Motor neuron (in vitro differentiated cells): ENCODE measurements at regions not wholly inside any gene's neighbourhood (a gene's known extent, or its start where the extent isn't known, plus 50 kb on each side); places are given as distances from the start of the nearest gene placed in this dataset.

Source experiments
- ATAC-seq, 8 experiments: fragments of 200-7000 bp; cut with Tn5 transposase; replicated peaks in 6 of 8; 2 replicates each; pipeline ENCODE4 v1.8.0; 2021; ENCODE audit warnings: mild to moderate bottlenecking in 8 of 8, moderate library complexity in 8 of 8
- H3K27ac ChIP-seq, 2 donors: fragments of 250-450 bp; sonication (Bioruptor Pico); 2 replicates each; pipeline ENCODE4 v1.9.0; 2021; ENCODE audit warnings: antibody characterized with exemption in 2 of 2, mild to moderate bottlenecking in 2 of 2, moderate library complexity in 1 of 2
- H3K4me1 ChIP-seq, 2 donors: fragments of 250-450 bp; sonication (Bioruptor Pico); replicated peaks in 1 of 2; 2 replicates each; pipeline ENCODE4 v1.6.1; 2021; ENCODE audit warnings: antibody characterized with exemption in 2 of 2, mild to moderate bottlenecking in 2 of 2, moderate library complexity in 1 of 2
- H3K4me3 ChIP-seq, 5 donors: fragments of 250-450 bp; sonication (Bioruptor Pico); 2 replicates each; pipeline ENCODE4 v1.9.0; 2021; ENCODE audit warnings: antibody characterized with exemption in 5 of 5, mild to moderate bottlenecking in 5 of 5, moderate library complexity in 4 of 5
- WGBS, 10 experiments: fragments of 450-650 bp; shearing (Covaris generic); methylation state at CpG; one replicate each; pipeline ENCODE4 v1.0.0; 2022; 5-methylcytosine and 5-hydroxymethylcytosine counted together
- in situ Hi-C, 9 experiments: fragments of 400-800 bp; cut with MboI; loops; one replicate each; pipeline ENCODE4 v1.15.0; 2021; ENCODE audit warnings: low sequenced_read_pairs in 9 of 9, low pct_unique_long_range_greater_than_20kb in 2 of 9; ENCODE audit not compliant: unreplicated experiment in 9 of 9

DNA sequence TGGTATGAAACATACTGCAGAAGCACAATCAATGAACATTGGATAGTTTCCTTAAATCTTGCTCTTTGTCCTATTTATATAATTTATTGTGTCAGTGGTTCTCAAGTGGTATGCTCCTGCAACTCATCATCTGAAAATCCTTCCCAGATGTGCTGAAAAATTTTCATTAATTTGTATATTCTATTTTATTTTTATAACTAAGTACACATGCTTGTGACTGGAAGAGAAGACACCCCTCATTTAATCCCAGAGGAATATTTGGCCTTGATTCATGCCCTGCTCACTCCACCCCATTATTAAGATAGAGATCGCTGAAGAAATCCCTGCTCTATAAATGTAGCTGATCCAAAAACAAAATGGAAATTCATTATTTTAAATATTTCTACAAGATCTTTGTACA is 870.5 kb upstream of the CXADR start:
- Histone ChIP-seq H3K4me1 (no peaks in the 10 kb centered on the region), H3K27ac (no peak overlapping the region), H3K4me3 (no peak overlapping the region)
- in situ Hi-C loops = no loop called here
- ATAC-seq = peak in 2 of 8 experiments; percentile 56 to 93
- WGBS, 10 experiments = 0 to 100% (median 47%) methylated on average over 1 of the region's 1 CpG; no CpG with 5 or more reads in 2 of the 10 experiments

DNA sequence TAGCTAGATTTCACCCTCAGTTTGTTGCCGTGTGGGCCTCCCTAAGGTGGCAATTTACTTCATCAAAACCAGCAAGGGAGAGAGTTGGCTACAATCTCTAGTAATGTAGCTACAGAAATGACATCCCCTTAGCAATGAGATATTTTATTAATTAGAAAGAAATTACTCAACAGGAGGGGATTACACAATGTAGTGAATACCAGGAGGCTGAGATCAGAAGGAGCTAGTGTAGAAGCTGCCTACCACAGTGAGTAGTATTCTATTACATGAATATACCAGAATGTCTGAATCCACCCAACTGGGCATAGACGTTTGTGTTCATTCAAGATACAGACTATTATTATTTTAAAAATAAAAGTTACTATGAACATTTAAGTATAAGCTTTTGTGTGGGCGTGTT is 868.2 kb upstream of the CXADR start:
- H3K27ac ChIP-seq = no peak overlapping the region
- no peaks in the 10 kb centered on the region for H3K4me1 ChIP-seq
- no peak for ATAC-seq
- in situ Hi-C loops = no loop called here
- 43 to 100% (median 92%) methylated on average over 1 to 2 of the region's 3 CpGs for WGBS, 10 experiments
- no peak overlapping the region for H3K4me3 ChIP-seq

DNA sequence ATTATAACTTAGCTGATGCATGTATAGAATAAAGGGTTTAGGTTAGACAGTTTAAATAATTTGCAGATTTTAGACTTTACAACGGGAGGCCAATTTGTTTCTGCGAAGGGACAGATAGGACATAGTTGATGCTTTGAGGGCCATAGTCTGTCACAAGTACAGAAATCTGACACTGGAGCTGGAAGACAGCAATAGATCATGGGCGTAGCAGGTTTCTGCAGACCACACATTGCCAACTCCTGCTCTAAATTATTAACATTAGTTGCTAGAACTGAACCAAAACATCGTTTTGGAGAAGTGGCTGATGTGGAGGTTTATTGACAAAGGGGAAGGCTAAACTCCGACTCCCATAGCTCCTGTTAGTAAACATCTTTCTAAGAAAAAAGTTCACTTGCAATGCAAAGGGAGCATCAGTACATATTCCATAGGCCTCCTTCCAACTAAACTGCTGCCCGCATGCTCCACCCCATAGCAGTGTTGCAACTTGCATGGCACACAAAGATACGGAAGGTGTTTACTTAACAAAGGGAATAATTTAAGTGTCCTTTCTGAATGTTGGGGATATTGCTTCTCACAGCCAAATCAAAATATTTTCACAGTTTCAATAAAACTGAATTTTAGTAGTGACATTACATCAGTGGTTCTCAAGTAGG is 862.0 kb upstream of the CXADR start:
- Histone ChIP-seq H3K4me3 (no peak overlapping the region), H3K27ac (no peak overlapping the region), H3K4me1 (peaks cover 0 to 6% of the 10 kb centered on the region in 2 donors)
- 0 to 100% (median 78%) methylated on average over 1 to 7 of the region's 7 CpGs for WGBS, 10 experiments
- in situ Hi-C loops = no loop called here
- peak in 2 of 8 experiments; percentile 62 to 87 for ATAC-seq

DNA sequence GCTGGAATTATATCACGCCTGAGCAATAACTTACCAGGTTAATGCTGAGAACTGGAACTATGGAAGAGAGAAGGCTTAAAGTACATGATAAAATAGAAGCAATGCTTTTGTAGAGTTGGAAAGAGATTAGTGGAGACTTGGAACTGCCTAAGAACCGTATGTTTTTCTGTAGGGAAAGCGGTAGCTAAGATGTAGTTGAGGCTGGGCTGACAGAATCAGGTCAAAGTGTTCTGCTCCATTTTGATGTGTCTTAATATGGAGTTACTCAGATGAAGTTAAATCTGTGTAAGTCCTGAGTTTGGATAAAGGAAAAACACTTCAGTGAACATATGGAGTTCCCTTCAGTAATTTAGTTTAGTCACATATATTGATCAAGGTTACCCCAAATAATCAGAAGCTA is 860.9 kb upstream of the CXADR start:
- WGBS, 10 experiments = 71 to 100% (median 94%) methylated on average over 1 to 3 of the region's 3 CpGs
- H3K27ac ChIP-seq = no peak overlapping the region
- peaks cover 0 to 6% of the 10 kb centered on the region in 2 donors for H3K4me1 ChIP-seq
- in situ Hi-C loops = no loop called here
- no peak overlapping the region for H3K4me3 ChIP-seq
- ATAC-seq = no peak

DNA sequence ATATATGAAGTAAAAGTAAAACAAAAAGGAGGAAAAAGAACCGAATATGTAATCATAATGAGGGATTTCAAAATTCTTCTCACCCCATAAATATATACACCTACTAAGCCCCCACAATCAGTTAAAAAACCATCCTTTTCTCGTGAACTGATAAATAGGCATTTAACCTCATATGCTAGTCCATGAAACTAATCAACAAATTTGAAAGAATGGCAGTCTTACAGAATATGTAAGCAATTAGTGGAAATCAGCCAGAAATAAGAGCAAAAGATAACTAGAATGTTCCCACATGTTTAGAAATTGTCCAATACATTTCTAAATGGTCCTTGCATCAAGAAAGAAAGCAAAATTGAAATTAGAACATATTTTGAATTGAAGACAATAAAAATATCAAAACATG is 849.4 kb upstream of the CXADR start:
- H3K27ac ChIP-seq = no peak overlapping the region
- ATAC-seq = no peak
- no peaks in the 10 kb centered on the region for H3K4me1 ChIP-seq
- H3K4me3 ChIP-seq = no peak overlapping the region
- WGBS, 10 experiments = 0 to 100% (median 80%) methylated on average over 1 to 2 of the region's 2 CpGs
- in situ Hi-C loops = no loop called here

DNA sequence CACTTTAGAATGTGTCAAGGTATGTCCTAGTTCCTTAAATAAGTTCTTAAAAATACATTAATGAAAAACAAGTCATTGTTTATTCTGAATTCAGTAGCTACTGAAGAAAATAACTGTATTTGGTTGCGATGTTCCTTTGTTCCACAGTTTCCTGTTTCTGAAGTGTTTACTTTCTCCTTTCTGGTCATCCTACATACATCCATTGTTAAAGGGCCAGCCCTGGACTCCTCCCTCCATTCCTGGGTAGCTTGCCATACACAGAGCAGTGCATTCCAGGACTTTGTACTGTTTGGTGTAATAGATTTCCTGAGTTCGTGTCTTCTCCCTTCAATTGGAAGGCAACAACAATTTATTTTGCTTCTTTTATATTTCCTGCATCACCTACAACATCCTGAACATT is 845.4 kb upstream of the CXADR start:
- in situ Hi-C loops = no loop called here
- H3K4me3 ChIP-seq = no peak overlapping the region
- peaks cover 0 to 9% of the 10 kb centered on the region in 2 donors for H3K4me1 ChIP-seq
- no peak for ATAC-seq
- no peak overlapping the region for H3K27ac ChIP-seq
- WGBS, 10 experiments = 71 to 100% (median 93%) methylated on average over 1 to 2 of the region's 2 CpGs; no CpG with 5 or more reads in 2 of the 10 experiments

DNA sequence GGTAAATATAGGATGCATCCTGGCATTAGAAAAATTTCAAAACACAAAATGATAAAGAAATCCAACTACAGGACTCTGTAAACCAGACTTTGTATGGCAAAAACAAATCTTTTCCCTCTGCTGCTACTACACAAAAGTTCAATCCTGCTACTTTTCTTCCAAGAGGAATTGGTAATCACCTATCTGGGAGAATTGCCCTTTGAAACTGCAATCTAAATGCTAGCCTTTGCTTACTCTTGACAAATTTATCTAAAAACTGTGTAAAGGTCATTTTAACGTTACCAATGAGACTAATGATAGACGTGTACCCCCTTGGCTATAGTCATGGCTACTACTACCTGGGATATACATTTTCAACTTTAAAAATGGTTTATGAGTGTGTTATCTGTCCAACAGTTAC is 837.9 kb upstream of the CXADR start:
- no peak overlapping the region for H3K4me3 ChIP-seq
- H3K27ac ChIP-seq = no peak overlapping the region
- in situ Hi-C loops = no loop called here
- peaks cover 0 to 9% of the 10 kb centered on the region in 2 donors for H3K4me1 ChIP-seq
- ATAC-seq = no peak
- WGBS, 10 experiments = 20 to 100% (median 86%) methylated on average over 1 to 2 of the region's 2 CpGs; no CpG with 5 or more reads in 3 of the 10 experiments

DNA sequence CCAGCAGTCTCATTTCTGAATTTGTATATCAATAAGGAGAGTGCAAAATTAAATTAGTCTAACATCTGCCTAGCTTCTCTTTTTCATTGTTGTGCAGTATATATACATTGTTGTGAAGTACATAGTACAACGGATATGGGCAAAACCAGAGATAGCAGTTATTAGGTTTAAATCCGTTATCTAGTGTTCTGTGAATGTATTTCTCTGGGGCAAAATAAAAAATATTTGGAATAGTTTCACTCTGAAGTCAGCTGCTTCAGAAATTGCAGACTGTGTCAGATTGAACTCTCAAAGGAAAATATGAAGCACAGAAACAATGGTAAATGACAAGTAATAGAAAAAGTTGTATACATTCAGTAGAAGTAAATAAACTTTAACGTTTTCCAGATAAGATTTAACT is 836.5 kb upstream of the CXADR start:
- in situ Hi-C loops = no loop called here
- WGBS, 10 experiments = 33 to 90% (median 72%) methylated on average over 2 to 3 of the region's 3 CpGs; no CpG with 5 or more reads in 1 of the 10 experiments
- ATAC-seq = no peak

DNA sequence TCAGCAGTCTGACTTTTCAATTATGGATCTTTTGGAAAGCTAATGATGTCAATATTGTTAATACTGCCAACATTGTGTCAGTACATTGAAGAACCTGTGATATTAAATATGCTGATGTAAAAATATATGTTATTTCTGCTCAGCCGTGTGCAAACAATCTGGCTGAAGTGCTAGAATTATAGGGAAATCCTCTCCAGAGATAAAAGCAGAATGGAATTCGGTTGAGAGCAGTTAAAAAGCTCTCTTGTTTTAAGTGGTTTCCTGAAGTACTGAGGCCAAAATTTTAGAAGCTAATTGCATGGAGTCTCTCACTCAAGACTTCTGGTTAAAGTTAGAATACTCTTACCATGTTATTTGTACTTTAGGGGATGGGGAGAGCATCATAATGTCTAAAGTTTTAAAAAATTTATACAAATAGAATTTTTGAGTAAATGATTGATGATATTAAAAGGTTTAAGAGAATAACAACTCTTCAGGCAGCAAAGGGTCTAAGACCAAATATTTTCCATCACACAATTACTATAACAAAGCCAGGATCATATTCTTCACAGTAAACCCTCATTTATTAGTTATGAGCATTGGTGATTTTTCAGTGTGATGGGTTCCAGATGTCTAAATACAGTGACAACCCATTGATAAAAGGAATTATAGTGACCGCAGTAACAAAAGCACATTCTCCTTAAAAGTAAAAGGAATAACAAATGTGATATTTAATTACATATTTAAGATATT is 834.2 kb upstream of the CXADR start:
- no peaks in the 10 kb centered on the region for H3K4me1 ChIP-seq
- H3K4me3 ChIP-seq = no peak overlapping the region
- in situ Hi-C loops = no loop called here
- no peak overlapping the region for H3K27ac ChIP-seq
- ATAC-seq = no peak
- WGBS, 10 experiments = 4 to 90% (median 79%) methylated on average over 1 to 3 of the region's 3 CpGs

More for the DNA sequence above, 836.5 kb upstream of the CXADR start:
- Histone ChIP-seq H3K4me3 (no peak overlapping the region), H3K4me1 (no peaks in the 10 kb centered on the region), H3K27ac (no peak overlapping the region)

DNA sequence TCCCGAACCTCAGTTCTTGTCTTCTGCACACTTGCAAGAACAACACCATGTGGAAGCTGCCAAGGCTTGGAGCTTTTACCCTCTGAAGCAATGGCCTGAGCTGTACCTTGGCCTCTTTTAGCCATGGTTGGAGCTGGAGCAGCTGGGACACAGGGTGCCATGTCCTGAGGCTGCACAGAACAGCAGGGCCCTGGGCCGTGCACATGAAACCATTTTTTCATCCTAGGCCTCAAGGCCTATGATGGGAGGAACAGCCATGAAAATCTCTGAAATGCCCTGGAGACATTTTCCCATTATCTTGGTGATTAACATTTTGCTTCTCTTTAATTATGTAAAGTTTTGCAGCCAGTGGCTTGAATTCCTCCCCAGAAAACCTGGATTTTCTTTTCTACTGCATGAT is 817.8 kb upstream of the CXADR start:
- in situ Hi-C loops = no loop called here
- no peak overlapping the region for H3K4me3 ChIP-seq
- no peak overlapping the region for H3K27ac ChIP-seq
- no peak for ATAC-seq
- no peaks in the 10 kb centered on the region for H3K4me1 ChIP-seq
- WGBS, 10 experiments = 0 to 100% (median 80%) methylated on average over 1 of the region's 2 CpGs; no CpG with 5 or more reads in 7 of the 10 experiments

DNA sequence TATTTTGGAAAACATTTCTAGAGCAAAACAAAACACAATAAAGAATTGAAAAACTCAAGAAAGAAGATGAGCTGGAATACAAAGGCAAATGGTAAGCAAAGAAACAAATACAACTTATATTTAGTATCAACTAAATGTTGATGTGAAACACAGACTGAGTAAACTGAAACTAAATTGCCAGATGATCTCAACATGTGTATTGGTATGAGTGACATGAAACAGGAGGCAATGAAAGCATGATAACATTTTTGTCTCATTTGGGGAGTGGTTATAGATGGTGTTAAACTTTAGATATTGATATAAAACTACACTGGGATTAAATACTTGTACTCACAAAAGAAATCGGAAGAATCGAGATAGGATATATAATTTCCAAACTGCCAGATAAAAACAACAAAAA is 805.6 kb upstream of the CXADR start:
- in situ Hi-C loops = no loop called here
- ATAC-seq = no peak
- WGBS, 10 experiments = 67 to 100% (median 95%) methylated on average over 2 of the region's 2 CpGs; no CpG with 5 or more reads in 1 of the 10 experiments

DNA sequence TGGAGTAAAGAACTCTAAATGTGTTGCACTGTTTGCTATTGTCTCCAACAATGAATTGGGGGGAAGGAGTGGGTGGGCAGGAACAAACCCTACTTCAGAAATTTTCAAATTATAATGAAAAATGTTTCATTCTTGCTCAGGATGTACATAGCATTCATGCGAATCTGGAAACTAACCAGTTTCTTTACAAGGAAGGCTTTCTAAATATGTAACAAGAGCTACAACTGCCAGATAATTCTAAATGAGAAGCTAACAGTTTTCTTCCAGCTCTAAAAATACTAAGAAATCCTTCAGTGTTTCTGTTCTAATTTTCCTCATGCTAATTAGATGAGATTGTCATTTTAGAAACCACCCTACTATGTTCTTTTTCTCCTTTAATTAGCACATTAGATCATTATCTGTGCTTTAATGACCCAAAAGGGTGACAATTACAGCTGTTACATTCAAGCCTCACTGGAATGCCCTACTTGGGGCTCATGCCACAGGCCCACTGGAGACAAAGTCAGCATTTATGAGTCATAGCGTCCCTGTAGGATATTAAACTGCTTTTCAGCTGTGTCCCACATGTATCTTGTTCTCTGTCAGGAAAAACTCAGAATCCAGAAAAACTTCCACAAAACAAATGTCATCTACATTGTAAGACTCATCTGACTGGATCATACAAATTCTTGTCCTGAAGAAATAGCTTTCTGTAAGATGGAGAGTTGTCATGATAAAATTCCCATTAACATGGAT is 804.6 kb upstream of the CXADR start:
- H3K27ac ChIP-seq = no peak overlapping the region
- WGBS, 10 experiments = 22 to 100% (median 49%) methylated on average over 1 to 2 of the region's 2 CpGs; no CpG with 5 or more reads in 1 of the 10 experiments
- peak in 1 of 8 experiments; percentile 36 for ATAC-seq
- H3K4me1 ChIP-seq = peaks cover 0 to 14% of the 10 kb centered on the region in 2 donors
- no peak overlapping the region for H3K4me3 ChIP-seq
- in situ Hi-C loops = no loop called here

More for the DNA sequence above, 805.6 kb upstream of the CXADR start:
- no peak overlapping the region for H3K4me3 ChIP-seq
- H3K27ac ChIP-seq = no peak overlapping the region
- peaks cover 0 to 7% of the 10 kb centered on the region in 2 donors for H3K4me1 ChIP-seq

DNA sequence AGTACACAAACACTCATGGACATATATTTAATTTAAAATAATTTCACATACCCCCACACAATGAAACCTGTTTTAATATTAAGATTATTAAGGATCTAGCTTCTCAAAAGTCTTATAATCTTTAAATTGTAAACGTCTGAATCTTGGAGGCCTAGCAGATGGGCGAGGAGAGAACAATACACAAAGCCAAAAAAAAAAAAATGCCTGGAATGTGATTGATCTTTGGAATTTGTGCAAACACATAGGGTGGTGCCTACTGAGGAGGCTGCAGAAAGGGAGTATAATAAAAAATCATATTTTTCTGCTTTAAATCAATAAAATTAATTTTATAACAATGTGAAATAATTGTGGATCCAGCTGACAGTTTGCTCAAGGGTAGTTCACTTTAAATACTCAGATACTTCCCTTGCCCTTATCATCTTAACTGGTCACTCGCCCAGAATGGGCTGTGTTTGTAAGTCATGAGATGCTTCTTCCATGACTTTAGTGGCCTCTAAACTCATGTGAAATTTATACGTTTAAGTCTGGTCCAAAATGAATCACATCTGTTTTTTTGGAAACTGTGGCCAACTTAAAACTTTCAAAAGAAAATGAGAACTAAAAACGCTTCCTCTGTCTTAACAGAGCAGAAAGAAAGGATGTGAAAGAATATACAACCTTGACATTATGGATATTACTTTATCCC is 802.8 kb upstream of the CXADR start:
- H3K4me3 ChIP-seq = no peak overlapping the region
- H3K4me1 ChIP-seq = peaks cover 0 to 22% of the 10 kb centered on the region in 2 donors
- in situ Hi-C loops = no loop called here
- WGBS, 10 experiments = 15 to 96% (median 77%) methylated on average over 3 to 5 of the region's 5 CpGs; no CpG with 5 or more reads in 1 of the 10 experiments
- ATAC-seq = peak in 1 of 8 experiments; percentile 25
- H3K27ac ChIP-seq = no peak overlapping the region
